ENCODE measurements at regions not wholly inside any gene's neighbourhood (a gene's known extent, or its start where the extent isn't known, plus 50 kb on each side); places are given as distances from the start of the nearest gene placed in this dataset.

- H3K27me3 ChIP-seq (ENCODE audit: insufficient read depth in 3 of 3, low read length in 2 of 3), result no peaks in the 10 kb centered on the region
- H3K4me1 ChIP-seq, result no peaks in the 10 kb centered on the region
- WGBS, 3 donors, result 92 to 100% (median 96%) methylated on average over 2 of the region's 2 CpGs
- DNase-seq (no peak), ATAC-seq (no peak)
- intact Hi-C loops (cut with DNase I), result no loop called here
- no peak overlapping the region for H3K4me3 ChIP-seq
- no peaks in the 10 kb centered on the region for H3K9me3 ChIP-seq
- H3K36me3 ChIP-seq (ENCODE audit: insufficient read depth in 1 of 2, low read depth in 1 of 2), result no peaks in the 10 kb centered on the region
- TF ChIP-seq CTCF (IDR thresholded peaks at IDR 0.05), result no peak
- H3K27ac ChIP-seq, result no peak overlapping the region
Measured at GRCh38 chr2:20516291-20516645, 69.4 kb downstream of the RHOB start.

DNA sequence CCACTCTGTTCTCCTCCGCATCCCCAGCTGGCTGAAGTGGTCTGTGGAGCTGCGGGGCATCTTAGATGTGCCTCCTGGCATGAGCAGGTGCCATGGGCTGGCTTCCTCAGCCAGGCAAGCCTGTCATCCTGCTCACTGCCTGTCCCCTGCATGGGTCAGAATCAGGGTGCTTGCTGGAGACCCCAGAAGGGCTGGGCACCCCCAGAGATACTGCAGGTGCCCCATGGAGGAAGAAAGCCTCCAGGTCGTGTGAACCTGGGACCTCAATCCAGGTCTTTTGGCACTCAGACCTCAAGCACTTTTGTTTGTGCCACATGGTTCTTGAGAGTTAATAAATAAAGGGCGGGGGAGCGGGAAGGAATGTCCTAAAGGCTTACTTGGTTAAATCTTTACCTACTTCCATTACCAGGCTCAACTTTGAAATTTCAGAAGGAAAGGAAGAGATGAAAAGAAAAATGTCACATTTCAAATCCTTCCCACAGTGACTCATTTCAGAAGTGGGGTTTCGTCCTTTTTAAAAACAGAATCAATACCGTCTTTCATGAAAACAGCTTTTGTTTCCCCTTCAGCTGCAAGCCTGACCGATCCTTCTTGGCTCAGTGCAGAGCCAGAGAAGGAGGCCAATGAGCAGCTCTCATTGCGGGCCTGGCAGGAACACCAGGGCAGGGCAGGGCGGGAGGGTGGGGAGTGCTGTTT is 69.9 kb downstream of the RHOB start:
- no peaks in the 10 kb centered on the region for H3K9me3 ChIP-seq
- DNase-seq (peak in 1 of 2 donors; percentile 75), ATAC-seq (peak in 2 of 4 donors; percentile 39 to 81)
- no peak for TF ChIP-seq CTCF (IDR thresholded peaks at IDR 0.05)
- no peak overlapping the region for H3K27ac ChIP-seq
- no peaks in the 10 kb centered on the region for H3K36me3 ChIP-seq (ENCODE audit: insufficient read depth in 1 of 2, low read depth in 1 of 2)
- no peaks in the 10 kb centered on the region for H3K27me3 ChIP-seq (ENCODE audit: insufficient read depth in 3 of 3, low read length in 2 of 3)
- 54 to 65% (median 63%) methylated on average over 10 of the region's 10 CpGs for WGBS, 3 donors
- intact Hi-C loops (cut with DNase I), result no loop called here
- H3K4me1 ChIP-seq, result no peaks in the 10 kb centered on the region
- no peak overlapping the region for H3K4me3 ChIP-seq

DNA sequence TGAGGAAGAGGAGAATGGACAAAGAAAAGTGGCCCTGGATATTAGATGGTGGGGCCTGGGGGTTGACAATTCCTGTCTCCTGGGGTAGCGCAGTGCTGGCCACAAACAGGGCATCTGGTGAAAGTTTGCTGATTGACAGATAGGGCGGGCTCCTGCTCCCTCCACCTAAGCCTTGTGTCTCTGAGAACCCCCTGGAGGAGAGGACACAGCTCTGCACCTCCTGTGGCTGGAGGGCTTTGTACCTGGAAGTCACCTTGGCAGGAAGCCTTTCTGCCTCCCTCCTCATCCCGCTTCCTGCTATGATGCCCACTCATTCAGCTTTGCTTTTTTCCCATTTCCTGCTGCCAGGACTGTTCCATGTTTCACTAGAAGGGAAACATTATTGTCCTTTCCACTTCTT is 72.4 kb downstream of the RHOB start:
- no peaks in the 10 kb centered on the region for H3K36me3 ChIP-seq (ENCODE audit: insufficient read depth in 1 of 2, low read depth in 1 of 2)
- no peak overlapping the region for H3K4me3 ChIP-seq
- no peaks in the 10 kb centered on the region for H3K9me3 ChIP-seq
- no peak overlapping the region for H3K27ac ChIP-seq
- peak in 1 of 2 donors; percentile 19 for DNase-seq
- WGBS, 3 donors, result 97 to 98% (median 97%) methylated on average over 3 of the region's 3 CpGs
- no peak for TF ChIP-seq CTCF (IDR thresholded peaks at IDR 0.05)
- no peaks in the 10 kb centered on the region for H3K4me1 ChIP-seq
- ATAC-seq, result no peak
- no peaks in the 10 kb centered on the region for H3K27me3 ChIP-seq (ENCODE audit: insufficient read depth in 3 of 3, low read length in 2 of 3)
- intact Hi-C loops (cut with DNase I), result no loop called here

DNA sequence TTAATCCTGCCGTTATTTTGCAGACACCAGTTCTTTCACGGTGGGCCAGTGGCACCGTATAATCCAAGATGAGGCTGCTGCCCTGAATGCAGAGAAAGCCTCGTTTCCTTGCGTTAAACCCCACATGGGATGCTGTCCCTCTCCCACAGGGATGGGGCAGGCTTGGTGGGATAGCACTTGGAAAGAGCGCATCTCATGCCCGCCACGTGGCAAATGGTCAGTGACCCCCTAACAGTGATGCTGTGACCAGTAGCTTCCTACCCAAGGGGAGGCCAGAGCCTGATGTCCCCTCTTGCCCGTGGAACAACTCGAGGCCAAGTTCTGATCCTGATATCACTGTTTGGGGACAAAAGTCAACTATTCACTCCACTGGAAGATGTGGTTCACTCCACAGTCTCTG is 73.3 kb downstream of the RHOB start:
- Histone ChIP-seq H3K4me1 (no peaks in the 10 kb centered on the region), H3K4me3 (no peak overlapping the region), H3K27ac (no peak overlapping the region), H3K27me3 (ENCODE audit: insufficient read depth in 3 of 3, low read length in 2 of 3) (no peaks in the 10 kb centered on the region), H3K36me3 (ENCODE audit: insufficient read depth in 1 of 2, low read depth in 1 of 2) (no peaks in the 10 kb centered on the region), H3K9me3 (no peaks in the 10 kb centered on the region)
- DNase-seq (peak in 1 of 2 donors; percentile 4), ATAC-seq (no peak)
- 92 to 93% (median 93%) methylated on average over 10 of the region's 10 CpGs for WGBS, 3 donors
- intact Hi-C loops (cut with DNase I), result no loop called here
- TF ChIP-seq CTCF (IDR thresholded peaks at IDR 0.05), result no peak

- Histone ChIP-seq H3K4me3 (no peak overlapping the region), H3K27me3 (ENCODE audit: insufficient read depth in 3 of 3, low read length in 2 of 3) (no peaks in the 10 kb centered on the region), H3K9me3 (no peaks in the 10 kb centered on the region), H3K27ac (no peak overlapping the region), H3K4me1 (no peaks in the 10 kb centered on the region), H3K36me3 (ENCODE audit: insufficient read depth in 1 of 2, low read depth in 1 of 2) (no peaks in the 10 kb centered on the region)
- intact Hi-C loops (cut with DNase I), result no loop called here
- DNase-seq (no peak), ATAC-seq (no peak)
- TF ChIP-seq CTCF (IDR thresholded peaks at IDR 0.05), result no peak
- WGBS, 3 donors, result 91 to 96% (median 95%) methylated on average over 4 of the region's 4 CpGs
Measured at GRCh38 chr2:20521193-20521592, 74.3 kb downstream of the RHOB start.
